Astrocyte (in vitro differentiated cells and primary cell): ENCODE measurements at regions not wholly inside any gene's neighbourhood (a gene's known extent, or its start where the extent isn't known, plus 50 kb on each side); places are given as distances from the start of the nearest gene placed in this dataset.

Source experiments
- DNase-seq: peaks from one replicate; pipeline ENCODE4 v3.0.0-alpha.2; 2010; ENCODE audit warnings: low read depth
- FAIRE-seq: peaks from 2 replicates; lab custom pipeline; 2011; peaks lifted over from hg19 to GRCh38; lab: Jason Lieb, UNC
- H2AFZ ChIP-seq: 2 replicates; pipeline ENCODE4 v1.6.0; 2012; ENCODE audit warnings: low read depth, low read length, inconsistent platforms
- H3K27ac ChIP-seq: 2 replicates; pipeline ENCODE4 v1.5.1; 2011; ENCODE audit warnings: low read depth, low read length, inconsistent platforms
- H3K27me3 ChIP-seq: 2 replicates; pipeline ENCODE4 v1.6.0; 2011; ENCODE audit warnings: low read length, inconsistent platforms; ENCODE audit not compliant: insufficient read depth
- H3K36me3 ChIP-seq: 2 replicates; pipeline ENCODE4 v1.5.1; 2011; ENCODE audit warnings: low read length, inconsistent platforms; ENCODE audit not compliant: insufficient read depth
- H3K4me1 ChIP-seq: 2 replicates; pipeline ENCODE4 v1.5.1; 2011; ENCODE audit warnings: low read length, inconsistent platforms; ENCODE audit not compliant: insufficient read depth
- H3K4me2 ChIP-seq: 2 replicates; pipeline ENCODE4 v1.6.0; 2012; ENCODE audit warnings: low read length, inconsistent platforms
- H3K4me3 ChIP-seq: 2 replicates; pipeline ENCODE4 v1.5.1; 2011; ENCODE audit warnings: low read depth, mild to moderate bottlenecking, low read length, inconsistent platforms; ENCODE audit not compliant: insufficient read depth
- H3K79me2 ChIP-seq: 2 replicates; pipeline ENCODE4 v1.6.0; 2012; ENCODE audit warnings: mild to moderate bottlenecking, low read length, inconsistent platforms; ENCODE audit not compliant: insufficient read depth
- H3K9ac ChIP-seq: 2 replicates; pipeline ENCODE4 v1.6.0; 2012; ENCODE audit warnings: mild to moderate bottlenecking, low read length, inconsistent platforms
- H3K9me3 ChIP-seq: 2 replicates; pipeline ENCODE4 v1.5.1; 2012; ENCODE audit warnings: low read depth, mild to moderate bottlenecking, low read length, inconsistent platforms; ENCODE audit not compliant: insufficient read depth
- H4K20me1 ChIP-seq: 2 replicates; pipeline ENCODE4 v1.6.0; 2012; ENCODE audit warnings: low read length, inconsistent platforms; ENCODE audit not compliant: insufficient read depth
- H3K27ac Mint-ChIP-seq: one replicate; pipeline ENCODE4 v1.8.0; 2021; ENCODE audit warnings: mild to moderate bottlenecking, mixed read lengths; ENCODE audit not compliant: unreplicated experiment
- H3K27me3 Mint-ChIP-seq: one replicate; pipeline ENCODE4 v1.8.0; 2021; ENCODE audit warnings: low read depth, mixed read lengths; ENCODE audit not compliant: unreplicated experiment
- H3K36me3 Mint-ChIP-seq: one replicate; pipeline ENCODE4 v1.8.0; 2021; ENCODE audit warnings: low read depth, mixed read lengths; ENCODE audit not compliant: unreplicated experiment
- H3K4me1 Mint-ChIP-seq: one replicate; pipeline ENCODE4 v1.8.0; 2021; ENCODE audit warnings: low read depth, mixed read lengths; ENCODE audit not compliant: unreplicated experiment
- H3K4me3 Mint-ChIP-seq: one replicate; pipeline ENCODE4 v1.8.0; 2021; ENCODE audit warnings: mild to moderate bottlenecking, moderate library complexity, mixed read lengths; ENCODE audit not compliant: unreplicated experiment
- H3K9me3 Mint-ChIP-seq: one replicate; pipeline ENCODE4 v1.8.0; 2021; ENCODE audit warnings: mild to moderate bottlenecking, mixed read lengths; ENCODE audit not compliant: unreplicated experiment
- EZH2 ChIP-seq: IDR thresholded peaks from 2 replicates; pipeline ENCODE4 v1.6.1; 2012; ENCODE audit warnings: mild to moderate bottlenecking, low read length, inconsistent platforms; ENCODE audit not compliant: insufficient read depth
- TF ChIP-seq, protein P1 (sequence below): IDR thresholded peaks from 2 replicates; pipeline ENCODE4 v1.5.1; 2011; ENCODE audit warnings: low read depth, mild to moderate bottlenecking, inconsistent platforms, low read length, moderate library complexity; ENCODE audit not compliant: insufficient read depth

DNA sequence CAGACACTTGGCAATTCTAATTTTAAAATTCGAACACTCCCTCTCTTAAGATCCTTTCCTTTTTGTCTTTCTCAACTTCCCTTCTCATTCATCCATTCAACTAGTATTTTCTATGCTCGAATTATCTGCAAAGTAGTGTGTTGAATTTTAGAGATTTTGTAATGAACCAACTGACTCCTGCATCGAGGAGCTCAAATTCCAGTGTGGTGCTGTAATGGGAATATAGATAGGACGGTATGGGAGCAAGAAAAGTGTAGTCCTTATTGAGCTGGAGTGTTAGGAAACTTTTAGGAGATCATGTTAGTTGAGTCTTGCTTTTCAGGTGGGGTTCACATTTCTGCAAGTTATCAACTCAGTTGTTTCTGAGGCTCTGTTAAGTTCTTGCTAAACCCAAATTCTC, 897.5 kb downstream of the TTLL7 start:
- no peaks in the 10 kb centered on the region for H3K9me3 ChIP-seq
- no peaks in the 10 kb centered on the region for H3K27me3 ChIP-seq
- no peaks in the 10 kb centered on the region for H3K36me3 ChIP-seq
- Mint-ChIP-seq H3K27me3 (no peaks in the 10 kb centered on the region), H3K36me3 (no peaks in the 10 kb centered on the region), H3K4me1 (peaks cover 25% of the 10 kb centered on the region), H3K4me3 (no peak overlapping the region), H3K27ac (peak overlapping the region; percentile 54), H3K9me3 (no peaks in the 10 kb centered on the region)
- H3K79me2 ChIP-seq = no peaks in the 10 kb centered on the region
- TF ChIP-seq EZH2 = no peak
- TF ChIP-seq, protein P1, sequence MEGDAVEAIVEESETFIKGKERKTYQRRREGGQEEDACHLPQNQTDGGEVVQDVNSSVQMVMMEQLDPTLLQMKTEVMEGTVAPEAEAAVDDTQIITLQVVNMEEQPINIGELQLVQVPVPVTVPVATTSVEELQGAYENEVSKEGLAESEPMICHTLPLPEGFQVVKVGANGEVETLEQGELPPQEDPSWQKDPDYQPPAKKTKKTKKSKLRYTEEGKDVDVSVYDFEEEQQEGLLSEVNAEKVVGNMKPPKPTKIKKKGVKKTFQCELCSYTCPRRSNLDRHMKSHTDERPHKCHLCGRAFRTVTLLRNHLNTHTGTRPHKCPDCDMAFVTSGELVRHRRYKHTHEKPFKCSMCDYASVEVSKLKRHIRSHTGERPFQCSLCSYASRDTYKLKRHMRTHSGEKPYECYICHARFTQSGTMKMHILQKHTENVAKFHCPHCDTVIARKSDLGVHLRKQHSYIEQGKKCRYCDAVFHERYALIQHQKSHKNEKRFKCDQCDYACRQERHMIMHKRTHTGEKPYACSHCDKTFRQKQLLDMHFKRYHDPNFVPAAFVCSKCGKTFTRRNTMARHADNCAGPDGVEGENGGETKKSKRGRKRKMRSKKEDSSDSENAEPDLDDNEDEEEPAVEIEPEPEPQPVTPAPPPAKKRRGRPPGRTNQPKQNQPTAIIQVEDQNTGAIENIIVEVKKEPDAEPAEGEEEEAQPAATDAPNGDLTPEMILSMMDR = no peak
- H3K27ac ChIP-seq = no peak overlapping the region
- no peak overlapping the region for H3K4me2 ChIP-seq
- H3K4me3 ChIP-seq = no peak overlapping the region
- no peak overlapping the region for H3K9ac ChIP-seq
- no peaks in the 10 kb centered on the region for H4K20me1 ChIP-seq
- peaks cover 5% of the 10 kb centered on the region for H3K4me1 ChIP-seq
- no peak overlapping the region for H2AFZ ChIP-seq
- FAIRE-seq = no peak
- peak; percentile 8 for DNase-seq

DNA sequence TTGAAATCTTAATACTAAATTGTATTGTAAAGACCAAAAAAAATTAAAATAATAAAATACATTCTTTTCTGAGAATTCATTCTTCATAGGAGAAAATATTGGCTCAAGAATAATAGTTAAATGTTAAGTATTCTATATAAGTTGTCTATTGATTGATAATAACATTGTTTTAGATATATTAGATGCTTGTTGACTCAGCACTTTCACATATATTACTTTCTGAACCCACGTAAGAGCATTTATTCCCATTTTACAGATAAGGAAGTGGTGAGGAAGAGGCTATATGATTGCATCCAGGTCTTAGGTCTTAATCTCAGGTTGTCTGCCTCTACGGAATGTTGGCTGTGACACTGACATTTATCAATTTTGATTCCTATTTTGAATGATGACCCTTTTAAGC, 898.8 kb downstream of the TTLL7 start:
- Mint-ChIP-seq H3K36me3 (no peaks in the 10 kb centered on the region), H3K27ac (no peak overlapping the region), H3K4me3 (no peak overlapping the region), H3K27me3 (no peaks in the 10 kb centered on the region), H3K4me1 (peaks cover 25% of the 10 kb centered on the region), H3K9me3 (no peaks in the 10 kb centered on the region)
- Histone ChIP-seq H3K9ac (no peak overlapping the region), H3K9me3 (no peaks in the 10 kb centered on the region), H4K20me1 (no peaks in the 10 kb centered on the region), H2AFZ (no peak overlapping the region), H3K4me2 (no peak overlapping the region), H3K4me3 (no peak overlapping the region), H3K36me3 (no peaks in the 10 kb centered on the region), H3K4me1 (peaks cover 5% of the 10 kb centered on the region), H3K27me3 (no peaks in the 10 kb centered on the region), H3K79me2 (no peaks in the 10 kb centered on the region), H3K27ac (no peak overlapping the region)
- FAIRE-seq (no peak), DNase-seq (no peak)
- no peak for TF ChIP-seq EZH2
- TF ChIP-seq, protein P1 = no peak

DNA sequence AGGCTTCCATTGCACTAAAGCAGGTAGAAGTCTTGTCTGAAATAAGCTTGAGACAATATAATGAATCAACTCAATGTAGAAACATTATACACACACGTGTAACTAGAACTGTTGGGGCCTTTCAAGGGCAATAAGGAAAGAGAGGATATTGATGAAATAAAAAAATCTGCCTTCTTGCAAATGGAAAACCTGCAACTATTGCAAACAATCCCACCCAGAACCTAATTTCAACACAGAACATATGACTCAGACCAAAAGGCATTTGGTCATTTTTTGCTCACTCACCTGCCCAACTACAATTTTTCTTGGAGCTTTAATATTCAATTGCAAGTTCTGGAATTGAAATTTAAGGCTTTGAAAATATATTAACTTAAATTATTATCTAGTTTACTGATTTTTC, 900.1 kb downstream of the TTLL7 start:
- Histone ChIP-seq H3K9me3 (no peaks in the 10 kb centered on the region), H3K4me1 (peaks cover 5% of the 10 kb centered on the region), H3K79me2 (no peaks in the 10 kb centered on the region), H4K20me1 (no peaks in the 10 kb centered on the region), H3K9ac (no peak overlapping the region), H2AFZ (no peak overlapping the region), H3K27me3 (no peaks in the 10 kb centered on the region), H3K36me3 (no peaks in the 10 kb centered on the region), H3K4me2 (no peak overlapping the region), H3K4me3 (no peak overlapping the region), H3K27ac (no peak overlapping the region)
- Mint-ChIP-seq H3K4me3 (no peak overlapping the region), H3K36me3 (no peaks in the 10 kb centered on the region), H3K9me3 (no peaks in the 10 kb centered on the region), H3K4me1 (peaks cover 25% of the 10 kb centered on the region), H3K27me3 (no peaks in the 10 kb centered on the region), H3K27ac (no peak overlapping the region)
- no peak for FAIRE-seq
- no peak for DNase-seq
- no peak for TF ChIP-seq EZH2
- TF ChIP-seq, protein P1 = no peak
